Neuronal stem cell (in vitro differentiated cells): ENCODE measurements at regions not wholly inside any gene's neighbourhood (a gene's known extent, or its start where the extent isn't known, plus 50 kb on each side); places are given as distances from the start of the nearest gene placed in this dataset.

Experiments
- DNase-seq: peaks from one replicate; pipeline ENCODE4 v3.0.0-alpha.2; 2013; ENCODE audit warnings: low spot score
- H2AFZ ChIP-seq: one replicate; pipeline ENCODE4 v1.6.1; 2013; ENCODE audit warnings: mild to moderate bottlenecking, low read length, inconsistent platforms
- H2AK5ac ChIP-seq: 2 replicates; pipeline ENCODE4 v1.6.1; 2013; ENCODE audit warnings: low read depth, mild to moderate bottlenecking, inconsistent platforms, low read length, moderate library complexity, mixed read lengths
- H2BK120ac ChIP-seq: 2 replicates; pipeline ENCODE4 v1.6.1; 2013; ENCODE audit warnings: low read depth, mild to moderate bottlenecking, inconsistent platforms, low read length, moderate library complexity, mixed read lengths
- H2BK12ac ChIP-seq: one replicate; pipeline ENCODE4 v1.6.1; 2013; ENCODE audit warnings: low read length, inconsistent platforms
- H2BK15ac ChIP-seq: 2 replicates; pipeline ENCODE4 v1.6.1; 2013; ENCODE audit warnings: mild to moderate bottlenecking, low read length, inconsistent platforms, mixed read lengths
- H2BK5ac ChIP-seq: one replicate; pipeline ENCODE4 v1.6.1; 2013; ENCODE audit warnings: inconsistent platforms, mild to moderate bottlenecking, low read length, moderate library complexity
- H3K14ac ChIP-seq: one replicate; pipeline ENCODE4 v1.6.1; 2013; ENCODE audit warnings: low read length, inconsistent platforms
- H3K18ac ChIP-seq: 2 replicates; pipeline ENCODE4 v1.6.1; 2013; ENCODE audit warnings: low read length, inconsistent platforms
- H3K23ac ChIP-seq: 2 replicates; pipeline ENCODE4 v1.6.1; 2013; ENCODE audit warnings: low read depth, mild to moderate bottlenecking, mixed read lengths, low read length, inconsistent platforms; ENCODE audit not compliant: poor library complexity
- H3K27ac ChIP-seq: replicated peaks from 3 replicates; pipeline ENCODE4 v1.5.1; 2013; ENCODE audit warnings: low read length, inconsistent platforms
- H3K27me3 ChIP-seq, 3 experiments: 2 replicates each; pipeline ENCODE4 v1.6.1; 2013; ENCODE audit warnings: low read length in 3 of 3, mild to moderate bottlenecking in 2 of 3, inconsistent platforms in 1 of 3, low read depth in 1 of 3, mixed read lengths in 1 of 3, moderate library complexity in 1 of 3; ENCODE audit not compliant: control insufficient read depth in 3 of 3, insufficient read depth in 3 of 3
- H3K36me3 ChIP-seq, 2 donors: replicated peaks in 1 of 2; 2 replicates each; pipeline ENCODE4 v1.6.1; 2013; ENCODE audit warnings: low read length in 2 of 2; ENCODE audit not compliant: control insufficient read depth in 2 of 2, insufficient read depth in 2 of 2
- H3K4ac ChIP-seq: 2 replicates; pipeline ENCODE4 v1.6.1; 2013; ENCODE audit warnings: inconsistent platforms, mild to moderate bottlenecking, low read length, moderate library complexity
- H3K4me1 ChIP-seq, 2 donors: 1 replicate in 1 of 2; 2 replicates in 1 of 2; pipeline ENCODE4 v1.6.1; 2013; ENCODE audit warnings: low read length in 2 of 2, low read depth in 1 of 2; ENCODE audit not compliant: control insufficient read depth in 2 of 2, insufficient read depth in 1 of 2
- H3K4me2 ChIP-seq: one replicate; pipeline ENCODE4 v1.6.1; 2013; ENCODE audit warnings: mild to moderate bottlenecking, low read length, inconsistent platforms; ENCODE audit not compliant: insufficient read depth, poor library complexity, severe bottlenecking
- H3K4me3 ChIP-seq, 2 donors: 2 replicates each; pipeline ENCODE4 v1.5.1; 2013; ENCODE audit warnings: low read length in 2 of 2, mild to moderate bottlenecking in 2 of 2, inconsistent platforms in 1 of 2, moderate library complexity in 1 of 2
- H3K79me1 ChIP-seq: one replicate; pipeline ENCODE4 v1.6.1; 2013; ENCODE audit warnings: low read depth, mild to moderate bottlenecking, inconsistent platforms, low read length, moderate library complexity
- H3K9ac ChIP-seq: one replicate; pipeline ENCODE4 v1.6.1; 2013; ENCODE audit warnings: mild to moderate bottlenecking, low read depth, low read length, inconsistent platforms; ENCODE audit not compliant: poor library complexity
- H3K9me3 ChIP-seq, 2 donors: replicated peaks in 1 of 2; 2 replicates each; pipeline versions ENCODE3 to v1.6.1; 2013; ENCODE audit warnings: low read length in 2 of 2, mild to moderate bottlenecking in 2 of 2, inconsistent platforms in 1 of 2, low read depth in 1 of 2, mixed read lengths in 1 of 2, moderate library complexity in 1 of 2; ENCODE audit not compliant: control insufficient read depth in 2 of 2, insufficient read depth in 1 of 2
- H4K8ac ChIP-seq: one replicate; pipeline ENCODE4 v1.6.1; 2013; ENCODE audit warnings: low read depth, mild to moderate bottlenecking, inconsistent platforms, low read length, moderate library complexity
- H4K91ac ChIP-seq: one replicate; pipeline ENCODE4 v1.6.1; 2013; ENCODE audit warnings: low read length, low read depth, mild to moderate bottlenecking, inconsistent platforms; ENCODE audit not compliant: poor library complexity
- whole genome bisulfite sequencing, 2 donors: extraction: QIAGEN DNeasy Blood & Tissue Kit; methylation state at CpG; one replicate each; pipeline ENCODE4 v1.1.7; 2013; ENCODE audit warnings: missing lambda C conversion rate in 2 of 2, mixed read lengths in 1 of 2; ENCODE audit not compliant: insufficient read length in 2 of 2, insufficient replicate concordance in 1 of 2; ENCODE audit errors: extremely low coverage in 2 of 2; 5-methylcytosine and 5-hydroxymethylcytosine counted together

GRCh38 chr17:33442320-33442719 is 149.2 kb upstream of the ASIC2 start:
- Histone ChIP-seq H3K9me3 (no peaks in the 10 kb centered on the region), H2AFZ (no peak overlapping the region), H2BK120ac (no peak overlapping the region), H3K9ac (no peak overlapping the region), H3K4ac (no peak overlapping the region), H2BK5ac (no peak overlapping the region), H3K4me1 (no peaks in the 10 kb centered on the region), H4K8ac (no peak overlapping the region), H2AK5ac (no peak overlapping the region), H3K27ac (no peak overlapping the region), H3K4me3 (no peak overlapping the region), H3K18ac (no peak overlapping the region), H3K27me3 (no peaks in the 10 kb centered on the region), H2BK15ac (no peak overlapping the region), H3K79me1 (no peaks in the 10 kb centered on the region), H2BK12ac (no peak overlapping the region), H3K23ac (no peak overlapping the region), H3K14ac (no peak overlapping the region), H3K4me2 (no peak overlapping the region), H3K36me3 (no peaks in the 10 kb centered on the region), H4K91ac (no peak overlapping the region)
- DNase-seq, result no peak
- no CpG with 5 or more reads among the region's 1 CpG for WGBS, 2 donors

- H3K79me1 ChIP-seq, result no peaks in the 10 kb centered on the region
- no peak overlapping the region for H3K18ac ChIP-seq
- no peak for DNase-seq
- no peaks in the 10 kb centered on the region for H3K36me3 ChIP-seq
- H3K9ac ChIP-seq, result no peak overlapping the region
- no peak overlapping the region for H2BK12ac ChIP-seq
- WGBS, 2 donors, result no CpG with 5 or more reads among the region's 3 CpGs
- H2BK15ac ChIP-seq, result no peak overlapping the region
- no peaks in the 10 kb centered on the region for H3K4me1 ChIP-seq
- no peak overlapping the region for H3K27ac ChIP-seq
- no peak overlapping the region for H3K4me3 ChIP-seq
- no peak overlapping the region for H3K4ac ChIP-seq
- no peak overlapping the region for H2BK5ac ChIP-seq
- H3K4me2 ChIP-seq, result no peak overlapping the region
- H3K14ac ChIP-seq, result no peak overlapping the region
- H3K23ac ChIP-seq, result no peak overlapping the region
- no peaks in the 10 kb centered on the region for H3K27me3 ChIP-seq
- H2AK5ac ChIP-seq, result no peak overlapping the region
- no peak overlapping the region for H2BK120ac ChIP-seq
- H4K91ac ChIP-seq, result no peak overlapping the region
- H4K8ac ChIP-seq, result no peak overlapping the region
- no peaks in the 10 kb centered on the region for H3K9me3 ChIP-seq
- no peak overlapping the region for H2AFZ ChIP-seq
Measured at GRCh38 chr17:33444731-33445130, 151.6 kb upstream of the ASIC2 start.

- H2BK15ac ChIP-seq, result no peak overlapping the region
- H3K4me3 ChIP-seq, result no peak overlapping the region
- no peak overlapping the region for H3K23ac ChIP-seq
- no peak overlapping the region for H4K91ac ChIP-seq
- H2BK5ac ChIP-seq, result no peak overlapping the region
- no peaks in the 10 kb centered on the region for H3K79me1 ChIP-seq
- no peak overlapping the region for H3K4ac ChIP-seq
- no peak overlapping the region for H3K18ac ChIP-seq
- no peak overlapping the region for H3K14ac ChIP-seq
- H2BK120ac ChIP-seq, result no peak overlapping the region
- no peak overlapping the region for H2AK5ac ChIP-seq
- DNase-seq, result no peak
- no peaks in the 10 kb centered on the region for H3K27me3 ChIP-seq
- no peak overlapping the region for H3K9ac ChIP-seq
- H3K4me1 ChIP-seq, result no peaks in the 10 kb centered on the region
- no peak overlapping the region for H3K27ac ChIP-seq
- H4K8ac ChIP-seq, result no peak overlapping the region
- H3K36me3 ChIP-seq, result no peaks in the 10 kb centered on the region
- H2AFZ ChIP-seq, result no peak overlapping the region
- no CpG with 5 or more reads among the region's 5 CpGs for WGBS, 2 donors
- H3K4me2 ChIP-seq, result no peak overlapping the region
- no peak overlapping the region for H2BK12ac ChIP-seq
- H3K9me3 ChIP-seq, result no peaks in the 10 kb centered on the region
Measured at GRCh38 chr17:33447090-33447489, 154.0 kb upstream of the ASIC2 start.

GRCh38 chr17:33451221-33451620 is 158.1 kb upstream of the ASIC2 start:
- Histone ChIP-seq H3K4me1 (peaks cover 0 to 6% of the 10 kb centered on the region in 2 donors), H3K4ac (no peak overlapping the region), H3K4me3 (no peak overlapping the region), H2BK5ac (no peak overlapping the region), H3K9ac (no peak overlapping the region), H2AFZ (no peak overlapping the region), H2BK15ac (no peak overlapping the region), H3K14ac (no peak overlapping the region), H3K36me3 (no peaks in the 10 kb centered on the region), H3K27ac (no peak overlapping the region), H4K8ac (no peak overlapping the region), H2BK12ac (no peak overlapping the region), H3K23ac (no peak overlapping the region), H2AK5ac (no peak overlapping the region), H3K4me2 (no peak overlapping the region), H3K9me3 (no peaks in the 10 kb centered on the region), H4K91ac (no peak overlapping the region), H3K18ac (no peak overlapping the region), H2BK120ac (no peak overlapping the region), H3K27me3 (no peaks in the 10 kb centered on the region), H3K79me1 (no peaks in the 10 kb centered on the region)
- WGBS, 2 donors, result no CpG with 5 or more reads among the region's 7 CpGs
- DNase-seq, result no peak
